Activated B cell treated with CpG ODN at 0.5 μM for 24 hours (primary cell): ENCODE measurements at regions not wholly inside any gene's neighbourhood (a gene's known extent, or its start where the extent isn't known, plus 50 kb on each side); places are given as distances from the start of the nearest gene placed in this dataset.

Source experiments
- ATAC-seq: fragments of 200-7000 bp; cut with Tn5 transposase; one replicate; pipeline ENCODE4 v1.10.0; 2021; ENCODE audit warnings: low read depth, mild to moderate bottlenecking, moderate library complexity
- CTCF ChIA-PET: fragments of 350-600 bp; sonication (Branson Sonifier 250); formaldehyde crosslinking; loops from one replicate; lab custom pipeline; 2021; ENCODE audit warnings: antibody characterized with exemption; lab: Charles Lee
- POLR2A ChIA-PET: fragments of 350-600 bp; sonication (Branson Sonifier 250); formaldehyde crosslinking; loops from one replicate; lab custom pipeline; 2021; ENCODE audit warnings: antibody characterized with exemption; lab: Charles Lee
- DNase-seq: peaks from one replicate; pipeline ENCODE4 v3.0.0; 2022
- H3K27ac Mint-ChIP-seq: one replicate; pipeline ENCODE4 v1.8.0; 2020; ENCODE audit warnings: mixed read lengths
- H3K27me3 Mint-ChIP-seq: one replicate; pipeline ENCODE4 v1.8.0; 2021; ENCODE audit warnings: mixed read lengths
- H3K36me3 Mint-ChIP-seq: one replicate; pipeline ENCODE4 v1.8.0; 2021; ENCODE audit warnings: low read depth, mixed read lengths
- H3K4me1 Mint-ChIP-seq: one replicate; pipeline ENCODE4 v1.8.0; 2021; ENCODE audit warnings: mixed read lengths
- H3K4me3 Mint-ChIP-seq: one replicate; pipeline ENCODE4 v1.8.0; 2020; ENCODE audit warnings: mild to moderate bottlenecking, mixed read lengths
- H3K9me3 Mint-ChIP-seq: one replicate; pipeline ENCODE4 v1.8.0; 2020; ENCODE audit warnings: mixed read lengths
- intact Hi-C: fragments of 100-400 bp; cut with micrococcal nuclease; formaldehyde crosslinking; loops from one replicate; pipeline ENCODE4 v1.15.1; 2024
- TF ChIP-seq, protein P1 (sequence below): fragments of 200-600 bp; IDR thresholded peaks from one replicate; pipeline ENCODE4 v1.8.0; 2022; ENCODE audit warnings: antibody characterized with exemption, mild to moderate bottlenecking

DNA sequence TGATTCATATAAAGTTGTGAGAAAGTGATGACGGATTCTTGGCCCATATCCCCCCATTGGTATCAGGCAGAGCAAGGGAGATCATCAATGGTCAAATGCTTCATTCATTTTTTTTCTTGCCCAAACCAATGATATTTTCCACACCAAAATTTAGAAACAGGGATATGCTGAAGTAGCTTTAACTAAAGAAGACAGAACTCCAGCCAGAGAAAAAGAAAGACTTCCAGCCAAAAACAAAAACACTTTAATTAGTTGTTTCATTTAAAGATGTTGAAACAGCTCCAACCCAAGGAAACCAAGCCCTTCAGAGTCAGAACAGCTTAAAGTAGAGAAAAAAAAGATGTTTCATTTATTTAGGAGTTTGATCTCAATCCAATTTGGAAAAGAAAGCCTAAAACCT, 358.9 kb upstream of the NBEA start:
- no peak for DNase-seq
- intact Hi-C loops, result no loop called here
- Mint-ChIP-seq H3K27ac (no peak overlapping the region), H3K36me3 (no peaks in the 10 kb centered on the region), H3K4me3 (no peak overlapping the region), H3K4me1 (no peaks in the 10 kb centered on the region), H3K27me3 (no peaks in the 10 kb centered on the region), H3K9me3 (peaks cover 3% of the 10 kb centered on the region)
- POLR2A ChIA-PET, result no interaction called here
- TF ChIP-seq, protein P1, sequence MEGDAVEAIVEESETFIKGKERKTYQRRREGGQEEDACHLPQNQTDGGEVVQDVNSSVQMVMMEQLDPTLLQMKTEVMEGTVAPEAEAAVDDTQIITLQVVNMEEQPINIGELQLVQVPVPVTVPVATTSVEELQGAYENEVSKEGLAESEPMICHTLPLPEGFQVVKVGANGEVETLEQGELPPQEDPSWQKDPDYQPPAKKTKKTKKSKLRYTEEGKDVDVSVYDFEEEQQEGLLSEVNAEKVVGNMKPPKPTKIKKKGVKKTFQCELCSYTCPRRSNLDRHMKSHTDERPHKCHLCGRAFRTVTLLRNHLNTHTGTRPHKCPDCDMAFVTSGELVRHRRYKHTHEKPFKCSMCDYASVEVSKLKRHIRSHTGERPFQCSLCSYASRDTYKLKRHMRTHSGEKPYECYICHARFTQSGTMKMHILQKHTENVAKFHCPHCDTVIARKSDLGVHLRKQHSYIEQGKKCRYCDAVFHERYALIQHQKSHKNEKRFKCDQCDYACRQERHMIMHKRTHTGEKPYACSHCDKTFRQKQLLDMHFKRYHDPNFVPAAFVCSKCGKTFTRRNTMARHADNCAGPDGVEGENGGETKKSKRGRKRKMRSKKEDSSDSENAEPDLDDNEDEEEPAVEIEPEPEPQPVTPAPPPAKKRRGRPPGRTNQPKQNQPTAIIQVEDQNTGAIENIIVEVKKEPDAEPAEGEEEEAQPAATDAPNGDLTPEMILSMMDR, result no peak
- CTCF ChIA-PET, result no interaction called here
- no peak for ATAC-seq

DNA sequence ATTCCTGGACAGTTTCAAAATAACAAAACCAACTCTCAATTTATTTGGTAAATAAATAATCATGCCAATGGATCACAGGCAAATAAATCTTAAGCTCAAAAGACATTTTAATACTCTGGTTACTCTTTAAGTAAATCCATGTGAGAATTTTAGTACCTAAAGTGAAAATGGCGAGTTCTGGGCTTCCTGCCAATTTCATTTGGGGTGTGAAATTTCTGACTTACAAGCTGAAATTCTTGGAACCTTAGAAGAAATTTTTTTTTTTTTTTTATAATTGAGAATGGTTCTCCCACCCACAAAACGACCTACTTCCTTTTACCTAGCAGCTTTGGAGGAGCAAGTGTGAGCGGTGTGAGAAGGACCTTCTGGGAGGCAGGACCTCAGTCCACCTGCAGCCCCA, 354.5 kb upstream of the NBEA start:
- TF ChIP-seq, protein P1, result no peak
- ChIA-PET CTCF (no interaction called here), POLR2A (no interaction called here)
- Mint-ChIP-seq H3K9me3 (peaks cover 3% of the 10 kb centered on the region), H3K4me3 (no peak overlapping the region), H3K4me1 (no peaks in the 10 kb centered on the region), H3K36me3 (no peaks in the 10 kb centered on the region), H3K27me3 (no peaks in the 10 kb centered on the region), H3K27ac (no peak overlapping the region)
- intact Hi-C loops, result no loop called here
- DNase-seq (no peak), ATAC-seq (no peak)

DNA sequence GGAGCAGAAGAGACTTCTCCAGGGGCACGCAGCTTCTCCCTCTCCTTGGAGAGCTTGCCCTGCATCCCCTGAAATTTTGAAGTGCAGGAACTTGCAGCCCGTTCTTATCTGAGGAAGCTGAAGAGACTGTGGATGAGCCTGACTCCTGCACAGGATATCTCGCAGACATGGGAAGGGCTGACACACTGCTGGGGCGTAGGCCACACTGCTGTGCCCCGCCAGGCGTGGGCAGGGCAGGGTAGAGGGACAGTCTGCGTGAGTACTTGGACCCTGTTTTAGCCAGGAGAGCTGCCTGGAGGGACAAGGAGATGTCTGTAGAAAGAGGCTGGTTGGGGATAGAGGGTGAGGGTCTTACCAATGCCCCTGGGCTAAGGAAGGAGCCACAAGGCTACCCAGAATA, 353.7 kb upstream of the NBEA start:
- Mint-ChIP-seq H3K4me1 (no peaks in the 10 kb centered on the region), H3K27ac (no peak overlapping the region), H3K4me3 (no peak overlapping the region), H3K27me3 (no peaks in the 10 kb centered on the region), H3K36me3 (no peaks in the 10 kb centered on the region), H3K9me3 (peaks cover 3% of the 10 kb centered on the region)
- DNase-seq (no peak), ATAC-seq (no peak)
- ChIA-PET POLR2A (no interaction called here), CTCF (no interaction called here)
- TF ChIP-seq, protein P1, result no peak
- intact Hi-C loops, result no loop called here

DNA sequence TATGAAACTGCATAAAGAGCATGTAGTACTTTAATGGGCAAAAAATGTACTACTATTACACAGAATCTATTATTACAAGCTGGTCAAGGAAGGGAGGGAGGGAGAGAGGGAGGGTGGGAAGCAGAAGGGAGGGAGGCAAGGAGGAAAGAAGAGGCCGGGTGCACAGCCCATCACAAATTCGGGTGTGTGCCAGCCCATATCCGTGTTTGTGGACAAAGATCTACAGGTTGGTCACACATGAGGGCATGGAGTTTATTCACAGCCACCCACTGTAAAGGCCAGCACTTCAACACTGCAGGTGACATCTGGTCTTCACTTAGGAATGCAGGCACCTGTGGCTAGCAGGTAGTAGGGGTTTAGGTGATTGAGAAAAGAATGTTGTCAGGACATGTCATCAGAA, 352.5 kb upstream of the NBEA start:
- intact Hi-C loops, result no loop called here
- ATAC-seq (no peak), DNase-seq (no peak)
- H3K36me3 Mint-ChIP-seq, result no peaks in the 10 kb centered on the region
- H3K27me3 Mint-ChIP-seq, result no peaks in the 10 kb centered on the region
- POLR2A ChIA-PET, result no interaction called here
- no peak overlapping the region for H3K27ac Mint-ChIP-seq
- H3K4me3 Mint-ChIP-seq, result no peak overlapping the region
- TF ChIP-seq, protein P1, result no peak
- CTCF ChIA-PET, result no interaction called here
- peaks cover 3% of the 10 kb centered on the region for H3K9me3 Mint-ChIP-seq
- no peaks in the 10 kb centered on the region for H3K4me1 Mint-ChIP-seq

DNA sequence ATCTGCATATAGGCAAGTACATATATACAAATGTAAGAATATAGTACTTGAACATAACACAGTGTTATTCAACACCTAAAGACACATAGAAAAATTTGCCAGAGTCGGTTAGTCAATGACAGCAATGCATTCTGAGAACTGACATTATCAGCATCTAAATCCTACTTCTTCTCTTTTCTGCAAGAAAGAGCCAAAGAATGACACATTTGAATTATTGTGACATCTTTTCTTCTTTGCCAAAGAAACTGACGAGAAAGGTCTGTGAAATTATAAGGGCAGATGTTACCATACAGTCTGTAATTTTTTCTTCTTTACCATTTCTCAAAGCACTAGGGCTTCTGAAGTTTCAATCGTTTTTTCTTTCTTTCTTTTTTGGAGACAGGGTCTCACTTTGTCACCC, 350.9 kb upstream of the NBEA start:
- H3K27me3 Mint-ChIP-seq, result no peaks in the 10 kb centered on the region
- H3K4me3 Mint-ChIP-seq, result no peak overlapping the region
- POLR2A ChIA-PET, result no interaction called here
- TF ChIP-seq, protein P1, result no peak
- H3K27ac Mint-ChIP-seq, result no peak overlapping the region
- no peak for DNase-seq
- no peak for ATAC-seq
- intact Hi-C loops, result no loop called here
- H3K9me3 Mint-ChIP-seq, result peaks cover 3% of the 10 kb centered on the region
- H3K4me1 Mint-ChIP-seq, result no peaks in the 10 kb centered on the region
- H3K36me3 Mint-ChIP-seq, result no peaks in the 10 kb centered on the region
- CTCF ChIA-PET, result no interaction called here
